ENCODE measurements at regions not wholly inside any gene's neighbourhood (a gene's known extent, or its start where the extent isn't known, plus 50 kb on each side); places are given as distances from the start of the nearest gene placed in this dataset.

DNA sequence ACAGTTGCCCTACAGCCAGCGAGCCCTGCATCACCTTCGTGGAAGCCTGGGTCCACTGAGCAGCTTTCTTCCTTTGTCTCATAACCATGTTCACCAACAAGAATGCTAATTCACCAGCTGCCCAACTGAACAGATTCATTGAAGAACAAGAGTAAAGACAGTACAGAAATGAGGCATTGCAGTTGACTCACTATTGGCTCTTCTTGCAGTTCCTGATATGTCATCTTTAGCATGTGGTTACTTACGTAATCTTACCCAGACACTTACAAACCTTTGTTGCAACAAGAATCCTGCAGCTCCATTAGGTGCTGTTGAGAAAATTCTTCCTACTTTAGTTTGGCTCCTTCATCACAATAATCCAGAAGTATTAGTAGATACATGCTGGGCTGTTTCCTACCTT lies 174.0 kb upstream of the TPK1 start:
- TF ChIP-seq CTCF (conservative IDR thresholded peaks at IDR 0.05; ENCODE audit: low read length) (no peak), EZH2phosphoT487 (IDR thresholded peaks at IDR 0.05; ENCODE audit: borderline replicate concordance, low read depth, low read length) (no peak)

Data from OCI-LY7 (cell line).